Neuronal stem cell (in vitro differentiated cells): ENCODE measurements at regions not wholly inside any gene's neighbourhood (a gene's known extent, or its start where the extent isn't known, plus 50 kb on each side); places are given as distances from the start of the nearest gene placed in this dataset.
"Not testable (repeated sequence)": the region's sequence is repeated elsewhere in the genome, so short reads cannot be mapped to it uniquely, and the experiment has no call there.

Experiments used
- DNase-seq: peaks from one replicate; pipeline ENCODE4 v3.0.0-alpha.2; 2013; ENCODE audit warnings: low spot score
- H2AFZ ChIP-seq: one replicate; pipeline ENCODE4 v1.6.1; 2013; ENCODE audit warnings: mild to moderate bottlenecking, low read length, inconsistent platforms
- H2AK5ac ChIP-seq: 2 replicates; pipeline ENCODE4 v1.6.1; 2013; ENCODE audit warnings: low read depth, mild to moderate bottlenecking, inconsistent platforms, low read length, moderate library complexity, mixed read lengths
- H2BK120ac ChIP-seq: 2 replicates; pipeline ENCODE4 v1.6.1; 2013; ENCODE audit warnings: low read depth, mild to moderate bottlenecking, inconsistent platforms, low read length, moderate library complexity, mixed read lengths
- H2BK12ac ChIP-seq: one replicate; pipeline ENCODE4 v1.6.1; 2013; ENCODE audit warnings: low read length, inconsistent platforms
- H2BK15ac ChIP-seq: 2 replicates; pipeline ENCODE4 v1.6.1; 2013; ENCODE audit warnings: mild to moderate bottlenecking, low read length, inconsistent platforms, mixed read lengths
- H2BK5ac ChIP-seq: one replicate; pipeline ENCODE4 v1.6.1; 2013; ENCODE audit warnings: inconsistent platforms, mild to moderate bottlenecking, low read length, moderate library complexity
- H3K14ac ChIP-seq: one replicate; pipeline ENCODE4 v1.6.1; 2013; ENCODE audit warnings: low read length, inconsistent platforms
- H3K18ac ChIP-seq: 2 replicates; pipeline ENCODE4 v1.6.1; 2013; ENCODE audit warnings: low read length, inconsistent platforms
- H3K23ac ChIP-seq: 2 replicates; pipeline ENCODE4 v1.6.1; 2013; ENCODE audit warnings: low read depth, mild to moderate bottlenecking, mixed read lengths, low read length, inconsistent platforms; ENCODE audit not compliant: poor library complexity
- H3K27ac ChIP-seq: replicated peaks from 3 replicates; pipeline ENCODE4 v1.5.1; 2013; ENCODE audit warnings: low read length, inconsistent platforms
- H3K27me3 ChIP-seq, 3 experiments: 2 replicates each; pipeline ENCODE4 v1.6.1; 2013; ENCODE audit warnings: low read length in 3 of 3, mild to moderate bottlenecking in 2 of 3, inconsistent platforms in 1 of 3, low read depth in 1 of 3, mixed read lengths in 1 of 3, moderate library complexity in 1 of 3; ENCODE audit not compliant: control insufficient read depth in 3 of 3, insufficient read depth in 3 of 3
- H3K36me3 ChIP-seq, 2 donors: replicated peaks in 1 of 2; 2 replicates each; pipeline ENCODE4 v1.6.1; 2013; ENCODE audit warnings: low read length in 2 of 2; ENCODE audit not compliant: control insufficient read depth in 2 of 2, insufficient read depth in 2 of 2
- H3K4ac ChIP-seq: 2 replicates; pipeline ENCODE4 v1.6.1; 2013; ENCODE audit warnings: inconsistent platforms, mild to moderate bottlenecking, low read length, moderate library complexity
- H3K4me1 ChIP-seq, 2 donors: 1 replicate in 1 of 2; 2 replicates in 1 of 2; pipeline ENCODE4 v1.6.1; 2013; ENCODE audit warnings: low read length in 2 of 2, low read depth in 1 of 2; ENCODE audit not compliant: control insufficient read depth in 2 of 2, insufficient read depth in 1 of 2
- H3K4me2 ChIP-seq: one replicate; pipeline ENCODE4 v1.6.1; 2013; ENCODE audit warnings: mild to moderate bottlenecking, low read length, inconsistent platforms; ENCODE audit not compliant: insufficient read depth, poor library complexity, severe bottlenecking
- H3K4me3 ChIP-seq, 2 donors: 2 replicates each; pipeline ENCODE4 v1.5.1; 2013; ENCODE audit warnings: low read length in 2 of 2, mild to moderate bottlenecking in 2 of 2, inconsistent platforms in 1 of 2, moderate library complexity in 1 of 2
- H3K79me1 ChIP-seq: one replicate; pipeline ENCODE4 v1.6.1; 2013; ENCODE audit warnings: low read depth, mild to moderate bottlenecking, inconsistent platforms, low read length, moderate library complexity
- H3K9ac ChIP-seq: one replicate; pipeline ENCODE4 v1.6.1; 2013; ENCODE audit warnings: mild to moderate bottlenecking, low read depth, low read length, inconsistent platforms; ENCODE audit not compliant: poor library complexity
- H3K9me3 ChIP-seq, 2 donors: replicated peaks in 1 of 2; 2 replicates each; pipeline versions ENCODE3 to v1.6.1; 2013; ENCODE audit warnings: low read length in 2 of 2, mild to moderate bottlenecking in 2 of 2, inconsistent platforms in 1 of 2, low read depth in 1 of 2, mixed read lengths in 1 of 2, moderate library complexity in 1 of 2; ENCODE audit not compliant: control insufficient read depth in 2 of 2, insufficient read depth in 1 of 2
- H4K8ac ChIP-seq: one replicate; pipeline ENCODE4 v1.6.1; 2013; ENCODE audit warnings: low read depth, mild to moderate bottlenecking, inconsistent platforms, low read length, moderate library complexity
- H4K91ac ChIP-seq: one replicate; pipeline ENCODE4 v1.6.1; 2013; ENCODE audit warnings: low read length, low read depth, mild to moderate bottlenecking, inconsistent platforms; ENCODE audit not compliant: poor library complexity
- WGBS, 2 donors: extraction: QIAGEN DNeasy Blood & Tissue Kit; methylation state at CpG; one replicate each; pipeline ENCODE4 v1.1.7; 2013; ENCODE audit warnings: missing lambda C conversion rate in 2 of 2, mixed read lengths in 1 of 2; ENCODE audit not compliant: insufficient read length in 2 of 2, insufficient replicate concordance in 1 of 2; ENCODE audit errors: extremely low coverage in 2 of 2; 5-methylcytosine and 5-hydroxymethylcytosine counted together

GRCh38 chr18:26623314-26623713 is 75.0 kb upstream of the KCTD1 start:
- H2BK5ac ChIP-seq, H3K18ac ChIP-seq, H3K4me1 ChIP-seq, H3K23ac ChIP-seq, H3K36me3 ChIP-seq, H3K9ac ChIP-seq, DNase-seq, H2BK15ac ChIP-seq, H3K14ac ChIP-seq, H3K4me2 ChIP-seq, H3K4ac ChIP-seq, H2AK5ac ChIP-seq, H3K27ac ChIP-seq, H4K8ac ChIP-seq, H2BK12ac ChIP-seq, H3K27me3 ChIP-seq, H3K79me1 ChIP-seq, H2AFZ ChIP-seq, H4K91ac ChIP-seq, H3K4me3 ChIP-seq, H2BK120ac ChIP-seq: not testable (repeated sequence)
- peaks cover 9 to 44% of the 10 kb centered on the region in 2 donors for H3K9me3 ChIP-seq
- WGBS, 2 donors, result no CpG with 5 or more reads among the region's 2 CpGs

GRCh38 chr18:26621161-26622026 is 73.0 kb upstream of the KCTD1 start:
- Histone ChIP-seq H3K4me1 (no peaks in the 10 kb centered on the region), H3K79me1 (no peaks in the 10 kb centered on the region), H3K27me3 (no peaks in the 10 kb centered on the region), H3K9ac (no peak overlapping the region), H3K4me2 (no peak overlapping the region), H4K91ac (no peak overlapping the region), H3K9me3 (peaks cover 9 to 36% of the 10 kb centered on the region in 2 donors), H4K8ac (no peak overlapping the region), H3K18ac (no peak overlapping the region), H3K4me3 (no peak overlapping the region), H2BK5ac (no peak overlapping the region), H2AK5ac (no peak overlapping the region), H2BK12ac (no peak overlapping the region), H3K23ac (no peak overlapping the region), H3K4ac (no peak overlapping the region), H2AFZ (no peak overlapping the region), H3K36me3 (peaks cover 0 to 2% of the 10 kb centered on the region in 2 donors), H3K14ac (no peak overlapping the region), H2BK15ac (no peak overlapping the region), H3K27ac (no peak overlapping the region), H2BK120ac (no peak overlapping the region)
- DNase-seq, result peak; percentile 27
- WGBS, 2 donors, result no CpG with 5 or more reads among the region's 22 CpGs

- Histone ChIP-seq H3K9ac (no peak overlapping the region), H2BK120ac (no peak overlapping the region), H3K18ac (no peak overlapping the region), H3K27ac (no peak overlapping the region), H3K4ac (no peak overlapping the region), H2AK5ac (no peak overlapping the region), H3K79me1 (no peaks in the 10 kb centered on the region), H3K4me3 (no peak overlapping the region), H3K27me3 (no peaks in the 10 kb centered on the region), H3K36me3 (no peaks in the 10 kb centered on the region), H3K4me1 (peaks cover 0 to 4% of the 10 kb centered on the region in 2 donors), H3K23ac (no peak overlapping the region), H3K9me3 (peaks cover 2 to 17% of the 10 kb centered on the region in 2 donors), H2AFZ (no peak overlapping the region), H2BK5ac (no peak overlapping the region), H2BK15ac (no peak overlapping the region), H3K4me2 (no peak overlapping the region), H3K14ac (no peak overlapping the region), H4K91ac (no peak overlapping the region), H2BK12ac (no peak overlapping the region), H4K8ac (no peak overlapping the region)
- no peak for DNase-seq
- WGBS, 2 donors, result no CpG with 5 or more reads among the region's 6 CpGs
Observed at GRCh38 chr18:26619350-26619749, 71.0 kb upstream of the KCTD1 start.

GRCh38 chr18:26618135-26618534 is 69.8 kb upstream of the KCTD1 start:
- H3K27ac ChIP-seq, result no peak overlapping the region
- H2BK15ac ChIP-seq, result no peak overlapping the region
- no peak overlapping the region for H3K4ac ChIP-seq
- no peak overlapping the region for H3K4me2 ChIP-seq
- H3K27me3 ChIP-seq, result no peaks in the 10 kb centered on the region
- H4K8ac ChIP-seq, result no peak overlapping the region
- no peak overlapping the region for H2AK5ac ChIP-seq
- H3K14ac ChIP-seq, result no peak overlapping the region
- peaks cover 0 to 6% of the 10 kb centered on the region in 2 donors for H3K4me1 ChIP-seq
- no peak for DNase-seq
- no peak overlapping the region for H2BK5ac ChIP-seq
- no peak overlapping the region for H3K23ac ChIP-seq
- no peak overlapping the region for H4K91ac ChIP-seq
- no peak overlapping the region for H2AFZ ChIP-seq
- no peak overlapping the region for H2BK120ac ChIP-seq
- no peak overlapping the region for H2BK12ac ChIP-seq
- no peaks in the 10 kb centered on the region for H3K79me1 ChIP-seq
- H3K4me3 ChIP-seq, result no peak overlapping the region
- no peak overlapping the region for H3K9ac ChIP-seq
- no peak overlapping the region for H3K18ac ChIP-seq
- H3K9me3 ChIP-seq, result peaks cover 0 to 8% of the 10 kb centered on the region in 2 donors
- WGBS, 2 donors, result no CpG with 5 or more reads among the region's 2 CpGs
- no peaks in the 10 kb centered on the region for H3K36me3 ChIP-seq
